Activated CD8-positive, alpha-beta T cell treated with anti-CD3 and anti-CD28 coated beads for 36 hours (primary cell): ENCODE measurements at regions not wholly inside any gene's neighbourhood (a gene's known extent, or its start where the extent isn't known, plus 50 kb on each side); places are given as distances from the start of the nearest gene placed in this dataset.

Experiments used
- ATAC-seq: fragments of 200-7000 bp; cut with Tn5 transposase; one replicate; pipeline ENCODE4 v1.10.0; 2021; ENCODE audit warnings: mild to moderate bottlenecking, moderate library complexity
- CTCF ChIA-PET: fragments of 350-600 bp; sonication (Branson Sonifier 250); formaldehyde crosslinking; loops from one replicate; lab custom pipeline; 2021; ENCODE audit warnings: antibody characterized with exemption; lab: Charles Lee
- POLR2A ChIA-PET: fragments of 350-600 bp; sonication (Branson Sonifier 250); formaldehyde crosslinking; loops from one replicate; lab custom pipeline; 2021; ENCODE audit warnings: antibody characterized with exemption; lab: Charles Lee
- DNase-seq: peaks from one replicate; pipeline ENCODE4 v3.0.0-alpha.2; 2020
- H3K27ac Mint-ChIP-seq: one replicate; pipeline ENCODE4 v1.8.0; 2021; ENCODE audit warnings: mild to moderate bottlenecking, mixed read lengths
- H3K27me3 Mint-ChIP-seq: one replicate; pipeline ENCODE4 v1.8.0; 2021; ENCODE audit warnings: mixed read lengths
- H3K36me3 Mint-ChIP-seq: one replicate; pipeline ENCODE4 v1.8.0; 2021; ENCODE audit warnings: low read depth, mixed read lengths
- H3K4me1 Mint-ChIP-seq: one replicate; pipeline ENCODE4 v1.8.0; 2021; ENCODE audit warnings: low read depth, mixed read lengths
- H3K4me3 Mint-ChIP-seq: one replicate; pipeline ENCODE4 v1.8.0; 2021; ENCODE audit warnings: mild to moderate bottlenecking, moderate library complexity, mixed read lengths
- H3K9me3 Mint-ChIP-seq: one replicate; pipeline ENCODE4 v1.8.0; 2021; ENCODE audit warnings: mixed read lengths
- CTCF ChIP-seq: fragments of 200-600 bp; IDR thresholded peaks from one replicate; pipeline ENCODE4 v1.8.0; 2022; ENCODE audit warnings: antibody characterized with exemption, mild to moderate bottlenecking
- intact Hi-C: fragments of 100-400 bp; cut with micrococcal nuclease; formaldehyde crosslinking; loops from one replicate; pipeline ENCODE4 v1.10.0; 2022

- Mint-ChIP-seq H3K4me3 (no peak overlapping the region), H3K36me3 (peaks cover 47% of the 10 kb centered on the region), H3K27me3 (no peaks in the 10 kb centered on the region), H3K9me3 (peaks cover 20% of the 10 kb centered on the region), H3K27ac (no peak overlapping the region), H3K4me1 (peaks cover 66% of the 10 kb centered on the region)
- ChIA-PET POLR2A (no interaction called here), CTCF (interaction anchor here (0.8 kb wide), 1 partner anchor 15 kb away, joined by 3 read pairs; no protein-coding TSS in a partner anchor)
- intact Hi-C loops, result no loop called here
- DNase-seq (no peak), ATAC-seq (no peak)
- TF ChIP-seq CTCF, result no peak
Measured at GRCh38 chr3:72423643-72424042, 424.6 kb downstream of the SHQ1 start.

- Mint-ChIP-seq H3K27me3 (no peaks in the 10 kb centered on the region), H3K27ac (no peak overlapping the region), H3K4me1 (peaks cover 62% of the 10 kb centered on the region), H3K9me3 (peaks cover 20% of the 10 kb centered on the region), H3K36me3 (peaks cover 44% of the 10 kb centered on the region), H3K4me3 (no peak overlapping the region)
- ATAC-seq, result no peak
- POLR2A ChIA-PET, result no interaction called here
- no peak for DNase-seq
- no peak for TF ChIP-seq CTCF
- intact Hi-C loops, result no loop called here
- CTCF ChIA-PET, result interaction anchor here (1.0 to 1.8 kb wide), 2 partner anchors 15 to 321 kb away, joined by 3 to 4 read pairs; no protein-coding TSS in a partner anchor
Measured at GRCh38 chr3:72421786-72422185, 426.5 kb downstream of the SHQ1 start.

- ChIA-PET CTCF (interaction anchor here (1.0 to 1.8 kb wide), 2 partner anchors 15 to 321 kb away, joined by 3 to 4 read pairs; no protein-coding TSS in a partner anchor), POLR2A (no interaction called here)
- Mint-ChIP-seq H3K9me3 (peaks cover 20% of the 10 kb centered on the region), H3K27ac (no peak overlapping the region), H3K4me1 (peaks cover 61% of the 10 kb centered on the region), H3K4me3 (no peak overlapping the region), H3K27me3 (no peaks in the 10 kb centered on the region), H3K36me3 (peaks cover 46% of the 10 kb centered on the region)
- no peak for DNase-seq
- intact Hi-C loops, result no loop called here
- no peak for TF ChIP-seq CTCF
- no peak for ATAC-seq
Measured at GRCh38 chr3:72421126-72421525, 427.1 kb downstream of the SHQ1 start.

GRCh38 chr3:72418856-72419255 lies 429.4 kb downstream of the SHQ1 start:
- TF ChIP-seq CTCF, result no peak
- ATAC-seq, result no peak
- no peaks in the 10 kb centered on the region for H3K27me3 Mint-ChIP-seq
- peaks cover 61% of the 10 kb centered on the region for H3K4me1 Mint-ChIP-seq
- H3K27ac Mint-ChIP-seq, result no peak overlapping the region
- peaks cover 45% of the 10 kb centered on the region for H3K36me3 Mint-ChIP-seq
- no peak for DNase-seq
- H3K4me3 Mint-ChIP-seq, result no peak overlapping the region
- CTCF ChIA-PET, result interaction anchor here (1.2 kb wide), 2 partner anchors 12 to 23 kb away, joined by 3 read pairs; no protein-coding TSS in a partner anchor
- POLR2A ChIA-PET, result interaction anchor here (0.7 to 1.0 kb wide), 2 partner anchors 24 to 36 kb away, joined by 3 read pairs; no protein-coding TSS in a partner anchor
- H3K9me3 Mint-ChIP-seq, result peaks cover 20% of the 10 kb centered on the region
- intact Hi-C loops, result no loop called here

GRCh38 chr3:72418244-72418643 lies 430.0 kb downstream of the SHQ1 start:
- Mint-ChIP-seq H3K27me3 (no peaks in the 10 kb centered on the region), H3K27ac (peak overlapping the region; percentile 68), H3K4me1 (peaks cover 62% of the 10 kb centered on the region), H3K36me3 (peaks cover 42% of the 10 kb centered on the region), H3K4me3 (no peak overlapping the region), H3K9me3 (peaks cover 19% of the 10 kb centered on the region)
- ChIA-PET POLR2A (interaction anchor here (1.0 kb wide), 1 partner anchor 37 kb away, joined by 3 read pairs; no protein-coding TSS in a partner anchor), CTCF (interaction anchor here (1.2 kb wide), 2 partner anchors 11 to 23 kb away, joined by 3 read pairs; no protein-coding TSS in a partner anchor)
- intact Hi-C loops, result no loop called here
- no peak for DNase-seq
- TF ChIP-seq CTCF, result no peak
- ATAC-seq, result peak; percentile 49
